GM10248 (cell line): ENCODE measurements at regions not wholly inside any gene's neighbourhood (a gene's known extent, or its start where the extent isn't known, plus 50 kb on each side); places are given as distances from the start of the nearest gene placed in this dataset.

Experiments used
- CTCF ChIA-PET: fragments of 300-600 bp; sonication (Branson Sonifier 250); formaldehyde crosslinking; extraction: SDS; loops from one replicate; lab custom pipeline; 2021; ENCODE audit warnings: antibody characterized with exemption; lab: Yijun Ruan, JAX
- POLR2A ChIA-PET: fragments of 350-650 bp; sonication (Branson Sonifier 250); formaldehyde crosslinking; extraction: SDS; loops from one replicate; lab custom pipeline; 2020; ENCODE audit warnings: antibody characterized with exemption; lab: Yijun Ruan, JAX
- DNase-seq: peaks from one replicate; pipeline ENCODE4 v3.0.0; 2012; ENCODE audit errors: extremely low spot score
- CTCF ChIP-seq: IDR thresholded peaks from 2 replicates; pipeline ENCODE4 v1.5.1; 2012; ENCODE audit warnings: mild to moderate bottlenecking, low read depth; ENCODE audit errors: extremely low read depth, missing control alignments, control extremely low read depth

DNA sequence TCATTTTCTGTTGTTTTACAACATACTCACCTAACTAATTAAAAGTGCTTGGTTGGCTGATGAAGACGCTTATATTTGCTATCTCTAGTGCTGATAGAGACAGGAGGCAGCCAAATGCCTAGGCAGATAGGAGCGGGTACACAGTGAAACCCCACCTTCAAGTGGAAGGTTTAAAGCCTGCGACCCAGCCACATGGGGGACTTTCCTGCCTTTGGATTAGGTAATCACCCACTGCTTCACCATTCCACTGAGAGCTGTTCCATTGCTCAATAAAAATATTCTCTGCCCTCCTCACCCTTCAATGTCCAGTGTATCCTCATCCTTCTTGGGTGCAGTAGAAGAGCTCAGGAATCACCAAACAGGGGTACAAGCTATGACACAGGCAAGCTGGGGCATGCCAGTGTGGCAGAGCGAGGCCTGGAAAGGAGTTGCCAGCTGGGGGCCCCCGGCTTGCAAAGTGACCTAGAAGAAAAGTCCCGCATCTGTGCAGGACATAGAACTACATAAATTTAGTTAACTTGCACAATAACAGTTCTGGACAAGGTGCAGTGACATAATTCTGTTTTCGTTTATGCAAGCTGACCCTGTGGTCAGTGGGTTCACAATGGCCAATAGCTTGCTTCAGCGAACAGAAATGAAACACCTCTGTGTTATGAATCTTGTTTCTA, 112.0 kb upstream of the MLIP start:
- TF ChIP-seq CTCF: no peak
- CTCF ChIA-PET: interaction anchor here (1.1 to 5.4 kb wide), 3 partner anchors 8 to 35 kb away, joined by 3 to 20 read pairs (median 4); no protein-coding TSS in a partner anchor
- DNase-seq: no peak
- POLR2A ChIA-PET: no interaction called here

- TF ChIP-seq CTCF: no peak
- ChIA-PET POLR2A (no interaction called here), CTCF (interaction anchor here (1.0 to 1.6 kb wide), 2 partner anchors 16 to 21 kb away, joined by 3 to 6 read pairs; no protein-coding TSS in a partner anchor)
- no peak for DNase-seq
These were observed 109.1 kb upstream of the MLIP start for GRCh38 chr6:54002116-54002515.

- ChIA-PET POLR2A (no interaction called here), CTCF (interaction anchor here (1.4 kb wide), 1 partner anchor 9 kb away, joined by 3 read pairs; no protein-coding TSS in a partner anchor)
- TF ChIP-seq CTCF: no peak
- no peak for DNase-seq
These were observed 107.9 kb upstream of the MLIP start for GRCh38 chr6:54003316-54003715.

- TF ChIP-seq CTCF: no peak
- ChIA-PET POLR2A (no interaction called here), CTCF (no interaction called here)
- DNase-seq: no peak
These were observed 102.7 kb upstream of the MLIP start for GRCh38 chr6:54008589-54008988.

- POLR2A ChIA-PET: no interaction called here
- DNase-seq: no peak
These were observed 102.1 kb upstream of the MLIP start for GRCh38 chr6:54009052-54009654.

More at GRCh38 chr6:54009052-54009654, 102.1 kb upstream of the MLIP start:
- TF ChIP-seq CTCF: no peak
- CTCF ChIA-PET: interaction anchor here (1.4 to 1.6 kb wide), 2 partner anchors 20 to 46 kb away, joined by 3 read pairs; no protein-coding TSS in a partner anchor
